SK-N-MC (cell line): ENCODE measurements at regions not wholly inside any gene's neighbourhood (a gene's known extent, or its start where the extent isn't known, plus 50 kb on each side); places are given as distances from the start of the nearest gene placed in this dataset.

Experiments
- EZH2 ChIP-seq: fragments of 200-600 bp; sonication (generic); IDR thresholded peaks from one replicate; pipeline ENCODE4 v1.6.1; 2017; ENCODE audit warnings: antibody characterized with exemption
- POLR2AphosphoS5 ChIP-seq: IDR thresholded peaks from 2 replicates; pipeline ENCODE4 v1.6.1; 2012; ENCODE audit warnings: mild to moderate bottlenecking, low read depth, low read length, borderline replicate concordance

DNA sequence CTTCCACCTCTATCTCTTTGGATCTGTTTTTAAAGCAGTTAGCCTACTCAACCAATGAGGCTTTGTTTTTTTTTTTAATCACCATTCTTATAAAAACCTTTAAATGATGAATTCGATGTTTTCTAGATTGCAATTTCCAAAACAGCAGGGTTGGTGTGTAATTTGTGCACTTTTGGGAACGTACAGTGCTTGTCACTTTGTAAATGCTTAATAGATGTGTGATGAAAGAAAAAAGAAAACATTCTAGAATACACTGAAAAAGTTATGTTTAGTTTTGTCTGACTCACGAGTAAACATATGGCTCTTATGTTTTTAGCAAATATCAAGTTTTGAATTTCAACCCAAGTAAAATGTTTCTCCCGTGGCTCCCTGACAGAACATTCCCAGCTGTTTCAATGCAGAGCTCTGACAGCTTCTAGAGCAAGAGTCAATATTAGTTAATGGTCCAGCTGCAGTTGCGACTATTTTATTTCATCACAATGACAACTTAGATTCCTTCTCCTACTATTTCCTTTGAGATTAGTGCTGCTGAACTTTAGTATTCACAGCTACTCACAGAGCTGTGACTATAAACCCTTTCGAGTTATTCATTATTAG is 362.5 kb upstream of the ADAMTS5 start:
- TF ChIP-seq POLR2AphosphoS5 (no peak), EZH2 (no peak)
